Lower lobe of right lung (tissue), 2 donors: ENCODE measurements at regions not wholly inside any gene's neighbourhood (a gene's known extent, or its start where the extent isn't known, plus 50 kb on each side); places are given as distances from the start of the nearest gene placed in this dataset.

Source experiments
- ATAC-seq, 2 donors: fragments of 200-7000 bp; cut with Tn5 transposase; one replicate each; pipeline ENCODE4 v1.9.1; 2020 to 2022; ENCODE audit warnings: mild to moderate bottlenecking in 2 of 2, moderate library complexity in 2 of 2
- DNase-seq: peaks from one replicate; pipeline ENCODE4 v3.0.0-alpha.2; 2020
- H3K27ac ChIP-seq: fragments of 200-600 bp; one replicate; pipeline ENCODE4 v1.8.0; 2022
- H3K27me3 ChIP-seq: fragments of 200-600 bp; one replicate; pipeline ENCODE4 v1.8.0; 2022; ENCODE audit warnings: low read depth
- H3K36me3 ChIP-seq: fragments of 200-600 bp; one replicate; pipeline ENCODE4 v1.8.0; 2022; ENCODE audit warnings: mild to moderate bottlenecking
- H3K4me1 ChIP-seq: fragments of 200-600 bp; one replicate; pipeline ENCODE4 v1.8.0; 2022
- H3K4me3 ChIP-seq: fragments of 200-600 bp; one replicate; pipeline ENCODE4 v1.8.0; 2022; ENCODE audit warnings: mild to moderate bottlenecking
- H3K9me3 ChIP-seq: fragments of 200-600 bp; one replicate; pipeline ENCODE4 v1.8.0; 2022
- intact Hi-C: fragments of 100-400 bp; cut with DNase I; formaldehyde crosslinking; loops from one replicate; pipeline ENCODE4 v1.11.0; 2022
- TF ChIP-seq, protein P1 (sequence below): fragments of 200-600 bp; IDR thresholded peaks from one replicate; pipeline ENCODE4 v1.8.0; 2022; ENCODE audit warnings: antibody characterized with exemption, mild to moderate bottlenecking
- donor health status: DM: no; HTN: yes; CAD: no; lungs with severe emphysema.

DNA sequence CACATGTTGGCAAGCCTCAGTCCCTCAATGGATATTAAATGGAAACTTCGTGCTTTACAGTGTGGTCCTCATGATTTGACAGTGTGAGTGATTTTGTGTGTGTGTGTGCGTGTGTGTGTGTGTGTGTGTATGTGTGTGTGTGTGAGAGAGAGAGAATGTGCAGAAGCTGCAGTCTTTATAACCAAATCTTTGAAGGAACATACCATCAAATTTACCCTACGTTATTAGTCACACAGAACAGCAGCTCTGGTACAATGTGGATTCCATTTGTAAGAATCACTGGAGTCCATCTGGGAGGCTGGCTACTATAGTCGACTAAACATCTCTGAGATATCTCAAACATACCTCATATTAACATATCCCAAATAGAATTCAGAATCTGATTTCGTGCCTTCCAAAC is 928.0 kb upstream of the POT1 start:
- DNase-seq (no peak), ATAC-seq (no peak)
- Histone ChIP-seq H3K27me3 (no peaks in the 10 kb centered on the region), H3K27ac (no peak overlapping the region), H3K36me3 (no peaks in the 10 kb centered on the region), H3K4me3 (no peak overlapping the region), H3K9me3 (no peaks in the 10 kb centered on the region), H3K4me1 (no peaks in the 10 kb centered on the region)
- TF ChIP-seq, protein P1, sequence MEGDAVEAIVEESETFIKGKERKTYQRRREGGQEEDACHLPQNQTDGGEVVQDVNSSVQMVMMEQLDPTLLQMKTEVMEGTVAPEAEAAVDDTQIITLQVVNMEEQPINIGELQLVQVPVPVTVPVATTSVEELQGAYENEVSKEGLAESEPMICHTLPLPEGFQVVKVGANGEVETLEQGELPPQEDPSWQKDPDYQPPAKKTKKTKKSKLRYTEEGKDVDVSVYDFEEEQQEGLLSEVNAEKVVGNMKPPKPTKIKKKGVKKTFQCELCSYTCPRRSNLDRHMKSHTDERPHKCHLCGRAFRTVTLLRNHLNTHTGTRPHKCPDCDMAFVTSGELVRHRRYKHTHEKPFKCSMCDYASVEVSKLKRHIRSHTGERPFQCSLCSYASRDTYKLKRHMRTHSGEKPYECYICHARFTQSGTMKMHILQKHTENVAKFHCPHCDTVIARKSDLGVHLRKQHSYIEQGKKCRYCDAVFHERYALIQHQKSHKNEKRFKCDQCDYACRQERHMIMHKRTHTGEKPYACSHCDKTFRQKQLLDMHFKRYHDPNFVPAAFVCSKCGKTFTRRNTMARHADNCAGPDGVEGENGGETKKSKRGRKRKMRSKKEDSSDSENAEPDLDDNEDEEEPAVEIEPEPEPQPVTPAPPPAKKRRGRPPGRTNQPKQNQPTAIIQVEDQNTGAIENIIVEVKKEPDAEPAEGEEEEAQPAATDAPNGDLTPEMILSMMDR, result no peak
- intact Hi-C loops, result no loop called here

DNA sequence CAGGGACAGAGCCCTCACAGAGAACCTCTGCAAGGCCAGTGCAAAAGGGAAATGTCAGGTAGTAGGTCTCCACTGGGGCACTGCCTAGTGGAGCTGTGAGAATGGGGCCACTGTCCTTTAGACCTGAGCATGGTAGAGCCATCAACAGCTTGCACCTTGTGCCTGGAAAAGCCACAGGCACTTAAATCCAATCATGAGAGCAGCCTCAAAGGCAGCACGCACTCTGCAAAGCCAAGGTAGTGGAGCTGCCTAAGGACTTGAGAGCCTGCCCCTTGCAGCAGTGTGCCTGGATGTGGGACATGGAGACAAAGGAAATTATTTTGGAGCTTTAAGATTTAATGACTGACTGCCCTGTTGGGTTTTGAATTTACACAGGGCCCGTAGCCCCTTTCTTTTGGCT is 918.5 kb upstream of the POT1 start:
- intact Hi-C loops, result no loop called here
- no peak for ATAC-seq
- TF ChIP-seq, protein P1, result no peak

GRCh38 chr7:125847692-125848091 is 918.1 kb upstream of the POT1 start:
- TF ChIP-seq, protein P1, result no peak
- no peaks in the 10 kb centered on the region for H3K36me3 ChIP-seq
- no peak overlapping the region for H3K4me3 ChIP-seq
- no peaks in the 10 kb centered on the region for H3K4me1 ChIP-seq
- no peaks in the 10 kb centered on the region for H3K27me3 ChIP-seq
- intact Hi-C loops, result no loop called here
- peaks cover 4% of the 10 kb centered on the region for H3K9me3 ChIP-seq
- no peak overlapping the region for H3K27ac ChIP-seq
- DNase-seq, result no peak
- ATAC-seq, result peak in 1 of 2 donors; percentile 15

More for the DNA sequence above, 918.5 kb upstream of the POT1 start:
- peaks cover 4% of the 10 kb centered on the region for H3K9me3 ChIP-seq
- no peak for DNase-seq
- H3K4me3 ChIP-seq, result no peak overlapping the region
- H3K27ac ChIP-seq, result no peak overlapping the region
- H3K4me1 ChIP-seq, result no peaks in the 10 kb centered on the region
- H3K27me3 ChIP-seq, result no peaks in the 10 kb centered on the region
- H3K36me3 ChIP-seq, result no peaks in the 10 kb centered on the region

- H3K36me3 ChIP-seq, result no peaks in the 10 kb centered on the region
- no peaks in the 10 kb centered on the region for H3K27me3 ChIP-seq
- peaks cover 4% of the 10 kb centered on the region for H3K9me3 ChIP-seq
- ATAC-seq, result no peak
- H3K4me3 ChIP-seq, result no peak overlapping the region
- H3K27ac ChIP-seq, result no peak overlapping the region
- intact Hi-C loops, result no loop called here
- no peak for DNase-seq
- no peaks in the 10 kb centered on the region for H3K4me1 ChIP-seq
- TF ChIP-seq, protein P1, result no peak
Measured at GRCh38 chr7:125847055-125847454, 917.4 kb upstream of the POT1 start.

DNA sequence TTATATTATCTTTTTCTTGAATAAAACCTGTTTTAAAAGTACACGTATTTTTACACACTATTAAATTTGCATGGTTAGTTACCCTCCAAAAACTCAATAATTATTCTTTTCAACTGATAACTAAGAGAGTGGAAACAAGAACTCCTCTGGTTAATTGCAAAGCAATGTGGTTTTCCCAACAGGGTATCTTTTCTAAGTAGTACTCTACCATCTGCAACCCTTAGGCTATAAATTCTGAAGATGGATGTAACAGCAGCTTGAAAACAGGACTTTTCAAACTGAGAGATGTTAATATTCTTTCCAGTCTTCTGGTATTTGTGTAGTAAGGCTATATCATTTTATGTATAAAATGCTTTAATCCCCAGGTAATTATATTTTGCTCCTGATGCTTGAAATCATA is 916.1 kb upstream of the POT1 start:
- Histone ChIP-seq H3K9me3 (peaks cover 4% of the 10 kb centered on the region), H3K36me3 (no peaks in the 10 kb centered on the region), H3K4me1 (no peaks in the 10 kb centered on the region), H3K27ac (no peak overlapping the region), H3K4me3 (no peak overlapping the region), H3K27me3 (no peaks in the 10 kb centered on the region)
- DNase-seq (no peak), ATAC-seq (no peak)
- TF ChIP-seq, protein P1, result no peak
- intact Hi-C loops, result no loop called here

DNA sequence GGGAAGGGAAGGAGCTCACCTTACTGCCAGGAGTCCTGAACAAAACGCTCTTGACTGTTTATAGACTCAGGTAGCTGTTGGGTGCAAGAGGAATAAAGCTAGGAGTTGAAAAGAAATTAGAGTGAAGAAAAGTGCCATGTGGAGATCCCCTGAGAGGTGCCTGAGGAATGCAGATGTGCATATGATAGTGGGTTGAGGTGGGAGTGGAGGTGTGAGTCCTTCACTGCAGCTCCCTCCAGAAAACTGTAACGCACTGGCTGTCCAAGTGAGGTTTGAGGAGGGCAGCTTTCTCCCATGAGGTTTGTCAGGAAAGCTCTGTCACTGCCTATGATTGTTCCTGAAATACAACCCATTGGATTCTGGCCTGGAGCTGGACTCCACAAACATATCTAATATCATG is 904.8 kb upstream of the POT1 start:
- ATAC-seq (no peak), DNase-seq (no peak)
- Histone ChIP-seq H3K4me1 (no peaks in the 10 kb centered on the region), H3K4me3 (no peak overlapping the region), H3K9me3 (peaks cover 6% of the 10 kb centered on the region), H3K27me3 (no peaks in the 10 kb centered on the region), H3K36me3 (no peaks in the 10 kb centered on the region), H3K27ac (no peak overlapping the region)
- TF ChIP-seq, protein P1, result no peak
- intact Hi-C loops, result no loop called here
